ENCODE measurements at regions not wholly inside any gene's neighbourhood (a gene's known extent, or its start where the extent isn't known, plus 50 kb on each side); places are given as distances from the start of the nearest gene placed in this dataset.
A peak's percentile ranks its signal among the peaks of the same experiment; 100 is the strongest.

- H3K27ac ChIP-seq = no peak overlapping the region
- no peak overlapping the region for H3K4me3 ChIP-seq
These were observed 225.3 kb downstream of the THBS2 start for GRCh38 chr6:169028343-169028742.

DNA sequence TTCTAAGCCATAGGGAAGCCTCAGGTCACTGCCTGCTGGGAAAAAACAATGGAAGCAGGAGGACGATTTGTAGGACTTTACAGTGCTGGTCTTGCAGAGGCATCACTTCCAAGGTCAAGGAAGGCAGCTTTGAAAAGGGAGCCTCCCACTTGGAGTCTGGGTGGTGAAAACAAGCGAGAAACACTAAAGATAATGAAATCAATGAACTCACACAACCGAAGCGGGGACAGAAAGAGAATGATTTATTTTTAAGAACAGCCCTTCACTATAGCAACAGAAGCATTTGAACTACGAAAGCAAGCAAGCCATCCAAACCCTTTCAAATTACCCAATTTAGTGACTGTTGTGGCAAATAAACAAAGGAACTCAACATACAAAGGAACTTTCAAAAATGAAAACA, 227.5 kb downstream of the THBS2 start:
- Histone ChIP-seq H3K4me3 (no peak overlapping the region), H3K27ac (peak overlapping the region in 5 of 21 experiments; percentile 10 to 71 (median 43))

DNA sequence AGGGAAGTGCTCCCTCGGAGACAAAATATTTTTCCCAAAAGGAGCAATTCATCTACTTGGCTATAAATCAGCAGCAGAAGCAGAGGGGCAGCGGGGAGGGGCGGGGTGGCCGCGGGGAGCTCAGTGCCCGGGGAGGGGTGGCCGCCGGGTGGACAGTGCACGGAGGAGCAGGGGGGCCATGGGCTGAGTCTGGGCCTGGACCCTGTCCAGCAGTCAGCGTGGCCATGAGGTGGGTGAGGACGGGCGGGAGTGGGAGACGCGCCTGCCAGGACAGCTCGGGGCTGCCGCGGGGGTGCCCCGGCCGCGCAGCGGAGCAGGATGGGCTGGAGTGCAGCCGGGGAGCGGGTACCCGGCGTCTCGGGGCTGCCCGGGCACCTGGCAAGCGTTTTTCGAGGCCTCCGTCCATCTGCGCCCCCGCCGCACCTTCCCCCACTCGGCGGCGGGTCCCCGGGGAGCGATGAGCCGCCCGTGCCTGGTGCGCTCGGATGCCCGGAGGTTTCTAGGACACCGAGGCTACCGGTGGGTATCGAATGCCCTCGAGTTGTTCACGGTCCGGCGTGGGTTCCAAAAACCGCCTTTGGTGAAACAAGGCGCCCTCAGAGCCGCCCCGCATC, 229.5 kb downstream of the THBS2 start:
- H3K4me3 ChIP-seq = no peak overlapping the region

DNA sequence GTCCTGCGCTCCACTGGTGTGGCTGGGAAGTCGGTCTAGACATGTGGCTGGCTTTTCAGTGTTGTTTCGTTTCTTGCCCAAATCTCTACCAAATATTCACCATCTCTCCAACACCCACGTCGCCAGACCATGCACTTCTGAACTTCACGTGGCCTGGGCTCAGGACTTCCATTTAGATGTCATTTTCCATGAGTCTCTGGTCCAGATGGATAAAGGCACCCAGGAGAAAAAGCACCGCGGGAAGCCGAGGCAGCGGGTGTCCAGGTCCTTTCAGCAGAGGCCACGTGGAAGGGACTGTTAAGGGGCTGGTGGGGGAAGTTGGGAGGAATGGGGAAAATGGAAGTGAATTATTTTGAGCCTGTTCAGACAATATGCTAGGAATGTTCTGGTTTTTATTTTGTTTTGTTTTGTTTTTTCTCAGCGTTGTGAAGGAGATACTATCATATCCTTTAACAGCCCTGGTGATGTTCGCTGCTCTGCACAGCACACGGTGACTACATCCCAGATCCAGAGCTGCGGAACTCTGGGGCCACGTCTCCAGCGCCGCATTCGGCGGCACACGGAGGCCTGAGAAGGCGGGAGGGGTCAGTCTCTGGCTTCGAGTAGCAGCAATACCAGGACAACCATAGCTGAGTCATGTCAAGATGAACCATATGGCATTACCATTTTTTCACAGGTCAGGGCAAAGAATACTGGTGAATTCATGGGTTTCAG, 230.3 kb downstream of the THBS2 start:
- no peak overlapping the region for H3K4me3 ChIP-seq
- peak overlapping the region in 1 of 21 experiments; percentile 32 for H3K27ac ChIP-seq

More for the DNA sequence above, 229.5 kb downstream of the THBS2 start:
- peak overlapping the region in 1 of 21 experiments; percentile 32 for H3K27ac ChIP-seq

DNA sequence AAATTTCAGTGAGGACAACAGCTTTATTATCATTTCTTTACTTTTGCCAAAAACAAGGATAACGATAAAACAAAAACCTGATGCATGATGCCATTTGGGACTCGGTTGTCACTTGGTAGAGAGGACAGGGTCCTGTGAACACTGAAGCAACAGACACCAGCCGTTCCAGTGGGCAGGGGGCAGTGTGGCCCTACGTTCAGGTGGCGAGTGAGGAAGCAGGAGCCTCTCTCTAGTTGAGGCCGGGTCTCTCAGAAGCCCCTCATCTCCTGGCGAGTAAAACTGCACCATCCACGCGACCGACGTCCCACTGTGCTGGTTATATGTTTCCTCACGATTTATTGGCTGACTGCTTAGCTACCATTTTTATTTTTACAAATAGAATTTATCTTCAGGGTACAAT, 231.6 kb downstream of the THBS2 start:
- H3K4me3 ChIP-seq = no peak overlapping the region
- H3K27ac ChIP-seq = no peak overlapping the region

GRCh38 chr6:169020821-169021220, 232.8 kb downstream of the THBS2 start:
- Histone ChIP-seq H3K4me3 (no peak overlapping the region), H3K27ac (no peak overlapping the region)

DNA sequence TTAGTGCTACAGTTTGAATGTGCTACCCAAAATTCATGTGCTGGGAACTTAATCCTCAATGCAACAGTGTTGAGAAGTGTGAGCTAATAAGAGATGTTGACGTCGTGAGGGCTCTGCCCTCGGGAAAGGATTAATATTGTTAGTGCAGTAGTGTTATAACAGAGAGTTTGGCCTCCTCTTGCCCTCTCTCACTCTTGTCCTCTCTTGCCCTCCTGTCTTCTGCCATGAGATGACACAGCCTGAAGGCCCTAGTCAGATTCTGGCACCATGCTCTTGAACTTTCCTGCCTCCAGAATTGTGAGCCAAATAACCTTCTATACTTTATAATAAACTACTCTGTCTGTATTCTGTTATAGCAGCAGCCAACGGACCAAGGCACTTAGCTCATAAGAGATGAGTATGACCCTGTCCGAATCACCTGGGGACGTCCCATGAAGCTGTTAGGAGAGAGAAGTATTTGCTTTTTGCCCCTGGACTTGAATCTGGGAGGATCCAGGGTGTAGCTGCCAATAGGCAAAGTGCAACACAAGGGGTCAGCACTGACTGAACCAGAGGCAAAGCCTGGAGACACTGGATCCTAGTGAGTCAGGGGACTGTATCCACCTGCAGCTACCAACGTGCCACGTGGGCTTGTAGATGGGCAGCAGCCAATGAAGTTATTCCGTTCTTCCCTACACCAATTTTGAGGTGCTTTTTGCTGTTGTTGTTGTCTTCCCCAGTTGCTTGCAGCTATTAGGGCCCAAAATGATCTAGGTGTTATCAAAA, 233.7 kb downstream of the THBS2 start:
- no peak overlapping the region for H3K4me3 ChIP-seq
- no peak overlapping the region for H3K27ac ChIP-seq

GRCh38 chr6:169019111-169019510, 234.5 kb downstream of the THBS2 start:
- H3K4me3 ChIP-seq = no peak overlapping the region
- H3K27ac ChIP-seq = no peak overlapping the region

DNA sequence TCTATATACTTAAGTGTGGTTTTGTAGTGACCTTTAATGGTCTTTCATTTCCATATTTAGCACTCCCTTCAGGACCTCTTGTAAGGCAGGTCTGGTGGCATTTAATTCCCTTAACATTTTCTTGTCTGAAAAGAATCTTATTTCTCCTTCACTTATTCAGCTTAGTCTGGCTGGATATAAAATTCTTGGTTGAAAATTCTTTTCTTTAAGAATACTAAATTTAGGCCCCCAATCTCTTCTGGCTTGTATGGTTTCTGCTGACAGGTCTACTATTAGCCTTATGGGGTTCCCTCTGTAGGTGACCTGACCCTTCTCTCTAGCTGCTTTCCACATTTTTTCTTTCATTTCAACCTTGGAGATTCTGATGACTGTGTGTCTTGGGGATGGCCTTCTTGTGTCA, 236.9 kb downstream of the THBS2 start:
- Histone ChIP-seq H3K4me3 (no peak overlapping the region), H3K27ac (no peak overlapping the region)

- peak overlapping the region in 2 of 21 experiments; percentile 11 to 12 for H3K27ac ChIP-seq
- no peak overlapping the region for H3K4me3 ChIP-seq
These were observed 239.1 kb downstream of the THBS2 start for GRCh38 chr6:169014211-169015197.

- Histone ChIP-seq H3K27ac (no peak overlapping the region), H3K4me3 (no peak overlapping the region)
These were observed 244.0 kb downstream of the THBS2 start for GRCh38 chr6:169009628-169010027.

DNA sequence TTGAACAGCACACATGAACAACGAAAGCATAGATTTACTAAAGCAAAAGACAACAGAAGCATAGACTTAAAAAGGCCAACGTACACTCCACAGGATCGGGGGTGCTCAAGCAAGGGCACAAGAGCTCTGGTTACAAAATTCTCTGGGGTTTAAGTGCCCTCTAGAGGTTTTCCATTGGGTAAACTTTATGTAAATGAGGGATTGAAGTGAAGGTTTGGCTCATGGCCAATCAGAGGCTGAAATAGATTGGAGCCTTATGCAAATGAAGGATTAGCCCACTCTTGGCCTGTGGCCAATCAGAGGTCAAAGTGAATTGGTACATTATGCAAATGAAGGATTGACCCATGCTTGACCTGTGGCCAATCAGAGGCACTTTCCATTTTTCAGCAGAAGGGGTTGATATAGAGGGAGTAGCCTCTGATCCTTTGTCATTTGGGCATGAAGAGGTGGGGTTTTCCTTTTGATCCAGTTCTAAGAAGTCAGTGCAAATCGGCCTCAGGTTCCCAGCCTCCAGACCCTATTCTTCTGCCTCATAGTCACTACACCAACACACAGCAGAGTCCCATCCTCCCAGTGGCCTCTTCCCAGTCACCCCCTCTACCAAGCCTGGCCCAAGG, 244.9 kb downstream of the THBS2 start:
- H3K27ac ChIP-seq = no peak overlapping the region

DNA sequence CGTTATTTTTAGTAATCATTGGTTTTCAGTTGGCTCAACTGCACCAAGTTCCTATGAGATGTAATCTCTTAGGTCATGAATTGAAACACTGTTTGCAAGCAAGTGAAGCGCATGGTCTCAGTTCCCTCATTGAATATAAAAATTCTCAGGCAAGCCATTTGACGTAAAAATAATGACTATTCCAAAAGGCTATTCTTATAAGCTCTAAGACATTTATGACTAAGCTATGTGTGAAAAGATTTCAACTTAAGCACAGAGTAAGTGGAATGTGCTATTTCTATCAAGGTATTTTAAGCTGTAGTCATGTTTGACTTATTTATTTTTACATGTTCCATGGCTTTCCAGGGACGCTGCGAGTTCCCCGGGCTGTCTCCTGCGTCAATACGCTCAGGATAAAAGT, 248.5 kb downstream of the THBS2 start:
- H3K4me3 ChIP-seq = no peak overlapping the region
- H3K27ac ChIP-seq = no peak overlapping the region

More for the DNA sequence above, 244.9 kb downstream of the THBS2 start:
- no peak overlapping the region for H3K4me3 ChIP-seq

GRCh38 chr6:169000022-169000421, 253.6 kb downstream of the THBS2 start:
- Histone ChIP-seq H3K27ac (no peak overlapping the region), H3K4me3 (no peak overlapping the region)

DNA sequence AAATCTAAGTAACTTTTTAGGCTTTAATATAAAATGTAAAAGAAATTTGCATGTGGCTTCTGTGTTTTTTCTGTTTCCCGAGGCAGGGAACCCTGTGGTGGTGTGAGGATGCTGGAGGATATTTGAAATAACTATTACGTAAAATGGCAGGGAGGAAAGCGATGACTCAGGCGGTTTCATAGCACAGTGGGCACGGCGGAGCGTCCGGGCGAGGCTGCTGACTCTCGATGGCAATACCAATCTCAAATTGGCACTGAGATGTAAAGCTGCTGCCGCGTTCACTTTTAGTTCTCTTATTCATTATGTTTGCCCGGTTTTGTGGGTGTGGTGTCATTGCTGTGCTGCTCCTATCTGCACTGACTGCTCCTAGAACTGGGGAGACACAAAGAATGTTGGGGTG, 254.3 kb downstream of the THBS2 start:
- H3K27ac ChIP-seq = no peak overlapping the region
- H3K4me3 ChIP-seq = no peak overlapping the region

GRCh38 chr6:168996356-168996625, 257.4 kb downstream of the THBS2 start:
- H3K27ac ChIP-seq = peak overlapping the region in 1 of 21 experiments; percentile 17

DNA sequence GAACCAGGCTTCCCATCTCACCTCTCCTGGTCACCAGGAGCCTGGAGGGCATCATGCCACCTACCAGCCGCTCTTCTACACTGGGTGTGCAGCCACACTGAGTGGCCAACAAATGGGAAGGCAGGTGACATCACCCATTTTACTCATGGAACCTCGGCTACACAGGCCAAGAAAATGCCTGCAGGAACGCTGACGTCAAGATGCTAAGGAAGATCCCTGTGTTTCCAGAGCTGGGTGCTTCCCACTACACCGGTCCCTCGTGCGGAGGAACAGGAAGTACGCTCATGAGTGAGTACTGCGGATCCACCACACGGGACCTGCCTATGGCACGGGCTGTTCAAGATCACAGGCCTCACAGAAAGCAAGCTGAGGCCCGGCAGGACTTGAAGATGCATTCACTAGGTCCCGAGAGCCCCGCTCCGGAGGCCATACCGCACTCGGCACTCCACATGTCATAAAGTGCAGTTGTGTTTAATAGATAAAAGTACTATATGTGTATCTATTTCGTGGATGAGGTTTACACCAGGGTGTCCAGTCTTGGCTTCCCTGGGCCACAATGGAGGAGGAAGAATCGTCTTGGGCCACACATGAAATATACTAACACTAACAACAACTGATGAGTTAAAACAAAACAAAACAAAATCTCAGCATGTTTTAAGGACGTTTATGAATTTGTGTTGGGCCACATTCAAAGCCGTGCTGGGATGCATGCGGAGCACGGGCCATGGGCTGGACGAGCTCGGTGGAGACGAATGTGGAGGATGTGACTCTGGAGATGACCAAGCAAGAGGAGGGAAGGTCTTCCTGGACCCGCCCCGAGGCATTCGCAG, 257.9 kb downstream of the THBS2 start:
- Histone ChIP-seq H3K4me3 (no peak overlapping the region), H3K27ac (peak overlapping the region in 1 of 21 experiments; percentile 17)

More at GRCh38 chr6:168996356-168996625, 257.4 kb downstream of the THBS2 start:
- H3K4me3 ChIP-seq = no peak overlapping the region

GRCh38 chr6:168994956-168995355, 258.7 kb downstream of the THBS2 start:
- Histone ChIP-seq H3K27ac (no peak overlapping the region), H3K4me3 (no peak overlapping the region)

All from skin epidermis (tissue), 12 donors.